Stimulated activated CD4-positive, alpha-beta T cell treated with anti-CD3 and anti-CD28 coated beads, Interleukin-12 subunit alpha, Interleukin-12 subunit beta, amount 100 ng/mL, for 4 hours (primary cell): ENCODE measurements at regions not wholly inside any gene's neighbourhood (a gene's known extent, or its start where the extent isn't known, plus 50 kb on each side); places are given as distances from the start of the nearest gene placed in this dataset.

Source experiments
- DNase-seq: peaks from one replicate; pipeline ENCODE4 v3.0.0-alpha.2; 2020

GRCh38 chr20:60883496-60883895, 368.6 kb upstream of the CDH4 start:
- no peak for DNase-seq

GRCh38 chr20:60884277-60884676, 367.8 kb upstream of the CDH4 start:
- DNase-seq = no peak

- no peak for DNase-seq
Measured at GRCh38 chr20:60888771-60889170, 363.3 kb upstream of the CDH4 start.

- no peak for DNase-seq
Measured at GRCh38 chr20:60892095-60892813, 359.8 kb upstream of the CDH4 start.

- DNase-seq = no peak
Measured at GRCh38 chr20:60894091-60894490, 358.0 kb upstream of the CDH4 start.

- no peak for DNase-seq
Measured at GRCh38 chr20:60895363-60896079, 356.5 kb upstream of the CDH4 start.

- DNase-seq = no peak
Measured at GRCh38 chr20:60897976-60898375, 354.1 kb upstream of the CDH4 start.

- DNase-seq = no peak
Measured at GRCh38 chr20:60899320-60899719, 352.7 kb upstream of the CDH4 start.

GRCh38 chr20:60900618-60901017, 351.4 kb upstream of the CDH4 start:
- DNase-seq = no peak

GRCh38 chr20:60901831-60902230, 350.2 kb upstream of the CDH4 start:
- DNase-seq = no peak

GRCh38 chr20:60903325-60903971, 348.6 kb upstream of the CDH4 start:
- no peak for DNase-seq

GRCh38 chr20:60904730-60905129, 347.3 kb upstream of the CDH4 start:
- no peak for DNase-seq

- no peak for DNase-seq
Measured at GRCh38 chr20:60905919-60906318, 346.1 kb upstream of the CDH4 start.

GRCh38 chr20:60906555-60906954, 345.5 kb upstream of the CDH4 start:
- no peak for DNase-seq

GRCh38 chr20:60913298-60913697, 338.8 kb upstream of the CDH4 start:
- DNase-seq = no peak

- peak; percentile 6 for DNase-seq
Measured at GRCh38 chr20:60921022-60921622, 330.9 kb upstream of the CDH4 start.

GRCh38 chr20:60926831-60927230, 325.2 kb upstream of the CDH4 start:
- DNase-seq = no peak

- no peak for DNase-seq
Measured at GRCh38 chr20:60928341-60928740, 323.7 kb upstream of the CDH4 start.

- DNase-seq = no peak
Measured at GRCh38 chr20:60930023-60930790, 321.9 kb upstream of the CDH4 start.

GRCh38 chr20:60931696-60932095, 320.4 kb upstream of the CDH4 start:
- no peak for DNase-seq

GRCh38 chr20:60934724-60935123, 317.3 kb upstream of the CDH4 start:
- DNase-seq = no peak

GRCh38 chr20:60935971-60936370, 316.1 kb upstream of the CDH4 start:
- DNase-seq = no peak

GRCh38 chr20:60937585-60937984, 314.5 kb upstream of the CDH4 start:
- no peak for DNase-seq
